ENCODE measurements at regions not wholly inside any gene's neighbourhood (a gene's known extent, or its start where the extent isn't known, plus 50 kb on each side); places are given as distances from the start of the nearest gene placed in this dataset.

- TF ChIP-seq CTCF (IDR thresholded peaks at IDR 0.05; ENCODE audit: extremely low read depth in 1 of 2, insufficient read depth in 1 of 2, low read depth in 1 of 2, low read length in 2 of 2) (no peak), POLR2AphosphoS5 (IDR thresholded peaks at IDR 0.05; ENCODE audit: insufficient read depth, low read depth, low read length) (no peak), MAX (IDR thresholded peaks at IDR 0.05; ENCODE audit: insufficient read depth, insufficient read length) (no peak), EZH2 (IDR thresholded peaks at IDR 0.05; ENCODE audit: borderline replicate concordance, low read depth, low read length, severe bottlenecking) (no peak), POLR2A (IDR thresholded peaks at IDR 0.05; ENCODE audit: low read depth, low read length) (no peak), JUN (IDR thresholded peaks at IDR 0.05; ENCODE audit: borderline replicate concordance, insufficient read depth, insufficient read length, low read depth) (no peak), GATA2 (IDR thresholded peaks at IDR 0.05; ENCODE audit: insufficient read depth, insufficient read length, low read depth, low read length) (no peak), FOS (IDR thresholded peaks at IDR 0.05; ENCODE audit: borderline replicate concordance, insufficient read depth, low read length) (no peak), MYC (IDR thresholded peaks at IDR 0.05; ENCODE audit: low read depth, low read length) (no peak)
- H4K20me1 ChIP-seq (replicated peaks; ENCODE audit: control insufficient read depth, extremely low read depth, insufficient read depth, low read length) = no peaks in the 10 kb centered on the region
- H3K9me1 ChIP-seq (replicated peaks; ENCODE audit: control insufficient read depth, extremely low read depth, insufficient read depth, low read length) = no peaks in the 10 kb centered on the region
- no peak overlapping the region for H3K27ac ChIP-seq (ENCODE audit: insufficient read depth, low read depth, low read length)
- no peaks in the 10 kb centered on the region for H3K36me3 ChIP-seq (ENCODE audit: control insufficient read depth in 2 of 2, extremely low read depth in 1 of 2, insufficient read depth in 2 of 2, low read length in 2 of 2)
- no TSS peak for BruUV-seq (replicated peaks)
- no peak overlapping the region for H3K4me3 ChIP-seq (replicated peaks in 1 of 3; ENCODE audit: insufficient read depth in 1 of 3, low read depth in 1 of 3, low read length in 3 of 3)
- intact Hi-C loops (cut with micrococcal nuclease) (no loop called here), dilution Hi-C loops (cut with MboI; ENCODE audit: extremely low pct_ligation_motif_present, low sequenced_read_pairs) (no loop called here)
- DNase-seq (ENCODE audit: low read depth, low spot score) (no peak), FAIRE-seq (no peak)
- H3K9ac ChIP-seq (replicated peaks; ENCODE audit: extremely low read depth, insufficient read depth, low read length) = no peak overlapping the region
- H3K4me1 ChIP-seq (ENCODE audit: control insufficient read depth, extremely low read depth, insufficient read depth, low read length) = no peaks in the 10 kb centered on the region
- ChIA-PET POLR2A (no interaction called here), CTCF (no interaction called here)
- no peak overlapping the region for H2AFZ ChIP-seq (ENCODE audit: low read depth, low read length)
- no peaks in the 10 kb centered on the region for H3K9me3 ChIP-seq (replicated peaks; ENCODE audit: control insufficient read depth, insufficient read depth, low read length)
- no peaks in the 10 kb centered on the region for H3K27me3 ChIP-seq (ENCODE audit: control insufficient read depth in 2 of 2, insufficient read depth in 2 of 2, low read length in 2 of 2)
- no peak overlapping the region for H3K4me2 ChIP-seq (ENCODE audit: insufficient read depth, low read length)
- no peaks in the 10 kb centered on the region for H3K79me2 ChIP-seq (ENCODE audit: control insufficient read depth, insufficient read depth, low read length)
These were observed 396.4 kb upstream of the CCL2 start for GRCh38 chr17:33858682-33859081.

Measured in endothelial cell of umbilical vein (primary cell).